PFSK-1 (cell line): ENCODE measurements at regions not wholly inside any gene's neighbourhood (a gene's known extent, or its start where the extent isn't known, plus 50 kb on each side); places are given as distances from the start of the nearest gene placed in this dataset.

Experiments used
- FOXP2 ChIP-seq: optimal IDR thresholded peaks from 2 replicates; pipeline ENCODE3; 2011; ENCODE audit warnings: borderline replicate concordance, control low read depth, inconsistent platforms; ENCODE audit not compliant: insufficient read depth; ENCODE audit errors: extremely low read length, extremely low read depth
- POLR2AphosphoS5 ChIP-seq: IDR thresholded peaks from 2 replicates; pipeline ENCODE4 v1.6.1; 2012; ENCODE audit warnings: low read depth, mild to moderate bottlenecking, control low read depth, low read length, moderate library complexity
- REST ChIP-seq, 2 experiments: IDR thresholded peaks; 2 replicates each; pipeline versions ENCODE4 v1.6.1 to v1.8.0; 2011 to 2012; ENCODE audit warnings: low read depth in 2 of 2, low read length in 2 of 2, control low read depth in 1 of 2, inconsistent platforms in 1 of 2, mild to moderate bottlenecking in 1 of 2, moderate library complexity in 1 of 2; ENCODE audit not compliant: insufficient read depth in 1 of 2
- SIN3A ChIP-seq: IDR thresholded peaks from 2 replicates; pipeline ENCODE4 v1.6.1; 2012; ENCODE audit warnings: mild to moderate bottlenecking, low read length, moderate library complexity, borderline replicate concordance; ENCODE audit not compliant: insufficient read depth
- TAF1 ChIP-seq: IDR thresholded peaks from 2 replicates; pipeline ENCODE4 v1.6.1; 2012; ENCODE audit warnings: low read length, control low read depth, borderline replicate concordance; ENCODE audit not compliant: insufficient read depth

- TF ChIP-seq SIN3A (no peak), REST (IDR thresholded peaks at IDR 0.05; ENCODE audit: insufficient read depth in 1 of 2, low read depth in 2 of 2, low read length in 2 of 2) (no peak), POLR2AphosphoS5 (no peak), FOXP2 (no peak), TAF1 (no peak)
Measured at GRCh38 chr6:98590997-98591396, 243.4 kb upstream of the POU3F2 start.

DNA sequence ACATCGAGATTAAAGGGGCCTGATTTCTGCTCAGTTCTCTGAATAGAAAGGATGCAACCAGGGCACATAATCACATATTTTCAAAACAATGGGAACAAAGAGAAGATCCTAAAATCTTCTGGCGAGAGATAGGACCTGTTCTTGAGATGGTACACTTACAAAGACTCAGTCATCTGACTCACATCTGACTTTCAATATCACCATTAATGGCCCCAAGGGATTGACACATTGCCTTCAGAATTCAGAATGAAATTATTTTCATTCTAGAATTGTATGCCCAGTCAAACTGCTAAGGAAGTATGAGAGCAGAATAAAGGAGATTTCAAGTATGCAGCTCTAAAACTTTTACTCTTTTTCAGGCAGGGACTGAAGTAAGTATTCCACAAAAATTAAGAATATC lies 240.7 kb upstream of the POU3F2 start:
- no peak for TF ChIP-seq POLR2AphosphoS5
- TF ChIP-seq REST (IDR thresholded peaks at IDR 0.05; ENCODE audit: insufficient read depth in 1 of 2, low read depth in 2 of 2, low read length in 2 of 2): no peak
- TF ChIP-seq FOXP2: no peak
- no peak for TF ChIP-seq SIN3A
- TF ChIP-seq TAF1: no peak

GRCh38 chr6:98601716-98602115 lies 232.7 kb upstream of the POU3F2 start:
- no peak for TF ChIP-seq SIN3A
- no peak for TF ChIP-seq REST (IDR thresholded peaks at IDR 0.05; ENCODE audit: insufficient read depth in 1 of 2, low read depth in 2 of 2, low read length in 2 of 2)
- TF ChIP-seq TAF1: no peak
- no peak for TF ChIP-seq POLR2AphosphoS5
- no peak for TF ChIP-seq FOXP2

DNA sequence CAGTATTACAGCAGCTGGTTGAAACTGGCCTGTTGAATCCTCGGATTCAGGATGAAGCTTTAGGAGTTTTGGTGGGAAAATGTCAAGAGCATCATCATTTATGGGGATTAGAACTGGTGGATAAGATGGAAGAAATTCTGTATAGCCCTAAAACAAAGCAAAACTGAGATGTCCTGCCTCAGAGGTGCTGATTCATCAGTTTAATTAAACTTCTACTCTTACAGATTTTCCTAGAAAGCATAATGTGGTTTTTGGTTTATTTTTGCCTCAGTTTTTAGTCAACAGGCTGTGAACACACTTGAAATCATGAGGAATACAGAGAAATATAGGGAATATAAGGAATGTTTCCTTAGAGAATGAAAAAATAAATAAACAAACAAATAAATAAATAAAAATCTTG lies 228.7 kb upstream of the POU3F2 start:
- TF ChIP-seq SIN3A (no peak), TAF1 (no peak)

GRCh38 chr6:98627129-98627775 lies 207.1 kb upstream of the POU3F2 start:
- TF ChIP-seq SIN3A (no peak), POLR2AphosphoS5 (no peak), TAF1 (no peak), FOXP2 (no peak), REST (IDR thresholded peaks at IDR 0.05; ENCODE audit: insufficient read depth in 1 of 2, low read depth in 2 of 2, low read length in 2 of 2) (no peak)

DNA sequence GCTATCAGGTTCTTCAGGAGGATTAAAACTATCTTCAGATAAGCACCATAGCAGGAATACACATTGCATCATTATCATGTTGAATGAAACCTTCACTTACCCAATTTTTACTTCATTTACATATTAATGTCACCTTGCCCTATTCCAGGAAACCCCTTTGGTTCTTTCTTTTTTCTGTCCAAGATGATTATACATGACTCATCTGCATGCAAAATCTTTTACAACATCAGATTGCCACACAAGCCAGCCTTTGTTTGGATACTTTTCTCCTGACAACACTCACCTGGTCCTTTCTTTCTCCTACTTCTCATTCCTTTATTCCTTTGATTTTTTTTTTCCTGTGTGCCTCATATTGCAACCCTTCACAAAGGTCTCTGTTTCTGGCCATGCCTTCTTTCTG lies 200.5 kb upstream of the POU3F2 start:
- TF ChIP-seq POLR2AphosphoS5 (no peak), SIN3A (no peak), FOXP2 (no peak), TAF1 (no peak), REST (IDR thresholded peaks at IDR 0.05; ENCODE audit: insufficient read depth in 1 of 2, low read depth in 2 of 2, low read length in 2 of 2) (no peak)
